Upper lobe of left lung (tissue), 6 donors: ENCODE measurements at regions not wholly inside any gene's neighbourhood (a gene's known extent, or its start where the extent isn't known, plus 50 kb on each side); places are given as distances from the start of the nearest gene placed in this dataset.

Source experiments
- ATAC-seq, 2 donors: fragments of 200-7000 bp; cut with Tn5 transposase; one replicate each; pipeline ENCODE4 v1.9.1; 2022; ENCODE audit warnings: mild to moderate bottlenecking in 2 of 2, moderate library complexity in 2 of 2; ENCODE audit not compliant: low FRiP score in 2 of 2
- DNase-seq, 2 donors: peaks; one replicate each; pipeline ENCODE4 v3.0.0-alpha.2; 2019 to 2020
- H3K27ac ChIP-seq, 4 donors: fragments of 200-600 bp; sonication (generic); one replicate each; pipeline ENCODE4 v1.5.1; 2016 to 2019
- H3K27me3 ChIP-seq, 4 donors: fragments of 200-600 bp; sonication (generic); one replicate each; pipeline ENCODE4 v1.5.1; 2017 to 2019
- H3K36me3 ChIP-seq, 4 donors: fragments of 200-600 bp; sonication (generic); one replicate each; pipeline ENCODE4 v1.5.1; 2016 to 2019
- H3K4me1 ChIP-seq, 4 donors: fragments of 200-600 bp; sonication (generic); one replicate each; pipeline ENCODE4 v1.5.1; 2018 to 2019
- H3K4me3 ChIP-seq, 4 donors: fragments of 200-600 bp; sonication (generic); one replicate each; pipeline ENCODE4 v1.5.1; 2017 to 2019; ENCODE audit warnings: mild to moderate bottlenecking in 2 of 4, moderate library complexity in 1 of 4
- H3K9me3 ChIP-seq, 4 donors: fragments of 200-600 bp; sonication (generic); one replicate each; pipeline ENCODE4 v1.5.1; 2018 to 2019
- CTCF ChIP-seq, 6 experiments: fragments of 450-650 bp in 4 of 6; fragments of 200-600 bp in 2 of 6; sonication (generic) in 2 of 6; IDR thresholded peaks; one replicate each; pipeline ENCODE4 v1.5.1; 2016 to 2019; ENCODE audit warnings: antibody characterized with exemption in 6 of 6
- EP300 ChIP-seq, 4 donors: sonication (generic); formaldehyde crosslinking; IDR thresholded peaks; one replicate each; pipeline ENCODE4 v1.5.1; 2017; ENCODE audit warnings: antibody characterized with exemption in 4 of 4, control low read depth in 2 of 4
- POLR2A ChIP-seq, 4 donors: fragments of 450-650 bp; IDR thresholded peaks; one replicate each; pipeline ENCODE4 v1.5.1; 2016 to 2017; ENCODE audit warnings: antibody characterized with exemption in 4 of 4, mild to moderate bottlenecking in 2 of 4
- POLR2AphosphoS5 ChIP-seq, 2 donors: sonication (generic); formaldehyde crosslinking; IDR thresholded peaks; one replicate each; pipeline ENCODE4 v1.5.1; 2017; ENCODE audit warnings: antibody characterized with exemption in 2 of 2
- WGBS, 2 donors: methylation state at CpG; one replicate each; pipeline ENCODE4 v1.1.5; 2017 to 2018; 5-methylcytosine and 5-hydroxymethylcytosine counted together
- donor health status: DM: no; HTN: no; CAD: no; lungs with moderate emphysema.
- donor health status: DM: no; HTN: yes; CAD: no; lungs with severe emphysema.

- TF ChIP-seq POLR2A (IDR thresholded peaks at IDR 0.05) (no peak), CTCF (IDR thresholded peaks at IDR 0.05) (no peak), EP300 (IDR thresholded peaks at IDR 0.05) (no peak), POLR2AphosphoS5 (IDR thresholded peaks at IDR 0.05) (no peak)
- no peak for ATAC-seq
- no peak for DNase-seq
- Histone ChIP-seq H3K9me3 (no peaks in the 10 kb centered on the region), H3K27ac (no peak overlapping the region), H3K4me1 (no peaks in the 10 kb centered on the region), H3K4me3 (no peak overlapping the region), H3K36me3 (no peaks in the 10 kb centered on the region), H3K27me3 (no peaks in the 10 kb centered on the region)
These were observed 676.1 kb downstream of the RNF144A start for GRCh38 chr2:7593360-7593759.

GRCh38 chr2:7594211-7594610 lies 677.0 kb downstream of the RNF144A start:
- Histone ChIP-seq H3K27me3 (no peaks in the 10 kb centered on the region), H3K4me1 (no peaks in the 10 kb centered on the region), H3K36me3 (no peaks in the 10 kb centered on the region), H3K27ac (no peak overlapping the region), H3K4me3 (no peak overlapping the region), H3K9me3 (no peaks in the 10 kb centered on the region)
- WGBS, 2 donors = 90 to 92% methylated on average over 4 of the region's 4 CpGs
- ATAC-seq = no peak
- TF ChIP-seq EP300 (IDR thresholded peaks at IDR 0.05) = no peak
- TF ChIP-seq CTCF (IDR thresholded peaks at IDR 0.05) = no peak
- TF ChIP-seq POLR2AphosphoS5 (IDR thresholded peaks at IDR 0.05) = no peak
- TF ChIP-seq POLR2A (IDR thresholded peaks at IDR 0.05) = no peak
- DNase-seq = no peak

GRCh38 chr2:7595206-7595605 lies 678.0 kb downstream of the RNF144A start:
- Histone ChIP-seq H3K36me3 (no peaks in the 10 kb centered on the region), H3K4me1 (no peaks in the 10 kb centered on the region), H3K4me3 (no peak overlapping the region), H3K27ac (no peak overlapping the region), H3K9me3 (no peaks in the 10 kb centered on the region), H3K27me3 (no peaks in the 10 kb centered on the region)
- DNase-seq (no peak), ATAC-seq (no peak)
- TF ChIP-seq POLR2AphosphoS5 (IDR thresholded peaks at IDR 0.05) = no peak
- no peak for TF ChIP-seq CTCF (IDR thresholded peaks at IDR 0.05)
- no peak for TF ChIP-seq POLR2A (IDR thresholded peaks at IDR 0.05)
- TF ChIP-seq EP300 (IDR thresholded peaks at IDR 0.05) = no peak
- 81 to 89% methylated on average over 3 of the region's 3 CpGs for WGBS, 2 donors

- 83 to 90% methylated on average over 3 of the region's 3 CpGs for WGBS, 2 donors
- Histone ChIP-seq H3K4me3 (no peak overlapping the region), H3K36me3 (no peaks in the 10 kb centered on the region), H3K4me1 (no peaks in the 10 kb centered on the region), H3K27me3 (no peaks in the 10 kb centered on the region), H3K27ac (no peak overlapping the region), H3K9me3 (no peaks in the 10 kb centered on the region)
- TF ChIP-seq POLR2A (IDR thresholded peaks at IDR 0.05) (no peak), EP300 (IDR thresholded peaks at IDR 0.05) (no peak), CTCF (IDR thresholded peaks at IDR 0.05) (no peak), POLR2AphosphoS5 (IDR thresholded peaks at IDR 0.05) (no peak)
- DNase-seq (no peak), ATAC-seq (no peak)
These were observed 681.2 kb downstream of the RNF144A start for GRCh38 chr2:7598402-7598801.

GRCh38 chr2:7599462-7600258 lies 682.4 kb downstream of the RNF144A start:
- H3K9me3 ChIP-seq = no peaks in the 10 kb centered on the region
- no peaks in the 10 kb centered on the region for H3K36me3 ChIP-seq
- TF ChIP-seq EP300 (IDR thresholded peaks at IDR 0.05) (no peak), POLR2A (IDR thresholded peaks at IDR 0.05) (no peak), POLR2AphosphoS5 (IDR thresholded peaks at IDR 0.05) (no peak), CTCF (IDR thresholded peaks at IDR 0.05) (no peak)
- H3K4me3 ChIP-seq = no peak overlapping the region
- no peak overlapping the region for H3K27ac ChIP-seq
- ATAC-seq (no peak), DNase-seq (no peak)
- no peaks in the 10 kb centered on the region for H3K4me1 ChIP-seq
- no peaks in the 10 kb centered on the region for H3K27me3 ChIP-seq
- 90 to 95% methylated on average over 24 of the region's 24 CpGs for WGBS, 2 donors
